Activated naive CD8-positive, alpha-beta T cell treated with anti-CD3 and anti-CD28 coated beads, Interleukin-2, amount 50 U/mL, for 24 hours (primary cell): ENCODE measurements at regions not wholly inside any gene's neighbourhood (a gene's known extent, or its start where the extent isn't known, plus 50 kb on each side); places are given as distances from the start of the nearest gene placed in this dataset.

Experiments
- ATAC-seq: fragments of 150-1000 bp; cut with Tn5 transposase; one replicate; pipeline ENCODE4 v1.10.0; 2021
- DNase-seq: peaks from one replicate; pipeline ENCODE4 v3.0.0; 2021
- H3K27ac Mint-ChIP-seq: one replicate; pipeline ENCODE4 v1.8.0; 2021; ENCODE audit warnings: mild to moderate bottlenecking, mixed read lengths
- H3K27me3 Mint-ChIP-seq: one replicate; pipeline ENCODE4 v1.8.0; 2021; ENCODE audit warnings: mixed read lengths
- H3K36me3 Mint-ChIP-seq: one replicate; pipeline ENCODE4 v1.8.0; 2021; ENCODE audit warnings: low read depth, mixed read lengths
- H3K4me1 Mint-ChIP-seq: one replicate; pipeline ENCODE4 v1.8.0; 2021; ENCODE audit warnings: mixed read lengths
- H3K4me3 Mint-ChIP-seq: one replicate; pipeline ENCODE4 v1.8.0; 2021; ENCODE audit warnings: mild to moderate bottlenecking, moderate library complexity, mixed read lengths
- H3K9me3 Mint-ChIP-seq: one replicate; pipeline ENCODE4 v1.8.0; 2021; ENCODE audit warnings: mixed read lengths

- ATAC-seq, result no peak
- H3K27me3 Mint-ChIP-seq, result no peaks in the 10 kb centered on the region
- no peaks in the 10 kb centered on the region for H3K36me3 Mint-ChIP-seq
These were observed 113.8 kb upstream of the ARMC2 start for GRCh38 chr6:108734271-108734922.

GRCh38 chr6:108735310-108736001 is 112.8 kb upstream of the ARMC2 start:
- H3K9me3 Mint-ChIP-seq, result no peaks in the 10 kb centered on the region
- H3K27me3 Mint-ChIP-seq, result peaks cover 3% of the 10 kb centered on the region
- H3K36me3 Mint-ChIP-seq, result no peaks in the 10 kb centered on the region
- peaks cover 2% of the 10 kb centered on the region for H3K4me1 Mint-ChIP-seq
- no peak for ATAC-seq
- DNase-seq, result no peak
- H3K4me3 Mint-ChIP-seq, result no peak overlapping the region
- H3K27ac Mint-ChIP-seq, result no peak overlapping the region

More at GRCh38 chr6:108734271-108734922, 113.8 kb upstream of the ARMC2 start:
- Mint-ChIP-seq H3K9me3 (no peaks in the 10 kb centered on the region), H3K27ac (no peak overlapping the region), H3K4me3 (no peak overlapping the region), H3K4me1 (peaks cover 2% of the 10 kb centered on the region)
- DNase-seq, result no peak

GRCh38 chr6:108736002-108736361 is 112.2 kb upstream of the ARMC2 start:
- H3K9me3 Mint-ChIP-seq, result no peaks in the 10 kb centered on the region
- peaks cover 2% of the 10 kb centered on the region for H3K4me1 Mint-ChIP-seq
- ATAC-seq, result no peak
- H3K27ac Mint-ChIP-seq, result no peak overlapping the region
- H3K27me3 Mint-ChIP-seq, result peaks cover 3% of the 10 kb centered on the region
- DNase-seq, result no peak
- H3K36me3 Mint-ChIP-seq, result no peaks in the 10 kb centered on the region
- H3K4me3 Mint-ChIP-seq, result no peak overlapping the region

GRCh38 chr6:108736832-108737231 is 111.4 kb upstream of the ARMC2 start:
- Mint-ChIP-seq H3K9me3 (no peaks in the 10 kb centered on the region), H3K27ac (no peak overlapping the region), H3K4me1 (peaks cover 2% of the 10 kb centered on the region), H3K4me3 (no peak overlapping the region), H3K27me3 (peaks cover 8% of the 10 kb centered on the region), H3K36me3 (no peaks in the 10 kb centered on the region)
- DNase-seq, result no peak
- no peak for ATAC-seq

- ATAC-seq (peak; percentile 66), DNase-seq (peak; percentile 23)
- Mint-ChIP-seq H3K4me3 (no peak overlapping the region), H3K27me3 (peaks cover 9% of the 10 kb centered on the region), H3K27ac (no peak overlapping the region), H3K36me3 (no peaks in the 10 kb centered on the region), H3K9me3 (no peaks in the 10 kb centered on the region), H3K4me1 (peaks cover 2% of the 10 kb centered on the region)
These were observed 110.4 kb upstream of the ARMC2 start for GRCh38 chr6:108737594-108738546.

GRCh38 chr6:108738684-108739416 is 109.4 kb upstream of the ARMC2 start:
- ATAC-seq (no peak), DNase-seq (no peak)
- Mint-ChIP-seq H3K36me3 (no peaks in the 10 kb centered on the region), H3K27ac (no peak overlapping the region), H3K27me3 (peaks cover 9% of the 10 kb centered on the region), H3K4me3 (no peak overlapping the region), H3K9me3 (no peaks in the 10 kb centered on the region), H3K4me1 (peaks cover 2% of the 10 kb centered on the region)

GRCh38 chr6:108739496-108740330 is 108.5 kb upstream of the ARMC2 start:
- Mint-ChIP-seq H3K36me3 (no peaks in the 10 kb centered on the region), H3K27ac (no peak overlapping the region), H3K9me3 (no peaks in the 10 kb centered on the region), H3K27me3 (peaks cover 10% of the 10 kb centered on the region), H3K4me3 (no peak overlapping the region), H3K4me1 (peaks cover 2% of the 10 kb centered on the region)
- DNase-seq (no peak), ATAC-seq (no peak)

GRCh38 chr6:108741331-108741989 is 106.8 kb upstream of the ARMC2 start:
- Mint-ChIP-seq H3K4me3 (no peak overlapping the region), H3K27ac (no peak overlapping the region), H3K4me1 (peaks cover 2% of the 10 kb centered on the region), H3K9me3 (no peaks in the 10 kb centered on the region), H3K27me3 (peaks cover 10% of the 10 kb centered on the region), H3K36me3 (no peaks in the 10 kb centered on the region)
- DNase-seq, result no peak
- ATAC-seq, result no peak

GRCh38 chr6:108742041-108742440 is 106.2 kb upstream of the ARMC2 start:
- Mint-ChIP-seq H3K27me3 (peaks cover 10% of the 10 kb centered on the region), H3K27ac (no peak overlapping the region), H3K4me3 (no peak overlapping the region), H3K36me3 (no peaks in the 10 kb centered on the region), H3K4me1 (peaks cover 2% of the 10 kb centered on the region), H3K9me3 (no peaks in the 10 kb centered on the region)
- DNase-seq (no peak), ATAC-seq (no peak)

GRCh38 chr6:108744244-108744972 is 103.8 kb upstream of the ARMC2 start:
- H3K9me3 Mint-ChIP-seq, result no peaks in the 10 kb centered on the region
- H3K4me1 Mint-ChIP-seq, result no peaks in the 10 kb centered on the region
- H3K36me3 Mint-ChIP-seq, result no peaks in the 10 kb centered on the region
- no peak for ATAC-seq
- no peak overlapping the region for H3K27ac Mint-ChIP-seq
- H3K4me3 Mint-ChIP-seq, result no peak overlapping the region
- peaks cover 15% of the 10 kb centered on the region for H3K27me3 Mint-ChIP-seq
- no peak for DNase-seq

- Mint-ChIP-seq H3K27ac (no peak overlapping the region), H3K9me3 (no peaks in the 10 kb centered on the region), H3K27me3 (peaks cover 15% of the 10 kb centered on the region), H3K36me3 (no peaks in the 10 kb centered on the region), H3K4me1 (no peaks in the 10 kb centered on the region), H3K4me3 (no peak overlapping the region)
- ATAC-seq, result no peak
- DNase-seq, result no peak
These were observed 103.2 kb upstream of the ARMC2 start for GRCh38 chr6:108744996-108745395.

GRCh38 chr6:108745664-108746336 is 102.4 kb upstream of the ARMC2 start:
- no peak for DNase-seq
- Mint-ChIP-seq H3K4me3 (no peak overlapping the region), H3K27me3 (peaks cover 13% of the 10 kb centered on the region), H3K9me3 (no peaks in the 10 kb centered on the region), H3K36me3 (no peaks in the 10 kb centered on the region), H3K27ac (no peak overlapping the region), H3K4me1 (no peaks in the 10 kb centered on the region)
- no peak for ATAC-seq
